ENCODE measurements at regions not wholly inside any gene's neighbourhood (a gene's known extent, or its start where the extent isn't known, plus 50 kb on each side); places are given as distances from the start of the nearest gene placed in this dataset.

GRCh38 chr9:7946458-7946857, 146.9 kb upstream of the DMAC1 start:
- peaks cover 0 to 4% (median 0%) of the 10 kb centered on the region in 3 donors for H3K9me3 Mint-ChIP-seq
- peaks cover 2% of the 10 kb centered on the region for H3K27me3 Mint-ChIP-seq
- H3K27ac Mint-ChIP-seq, result no peak overlapping the region
- H3K4me3 Mint-ChIP-seq, result no peak overlapping the region
- H3K36me3 Mint-ChIP-seq, result peaks cover 2% of the 10 kb centered on the region
- H3K4me1 Mint-ChIP-seq, result peaks cover 0 to 6% (median 0%) of the 10 kb centered on the region in 3 donors

GRCh38 chr9:7944572-7944971, 145.0 kb upstream of the DMAC1 start:
- Mint-ChIP-seq H3K27me3 (peaks cover 4% of the 10 kb centered on the region), H3K36me3 (peaks cover 4% of the 10 kb centered on the region), H3K4me1 (peaks cover 0 to 6% (median 0%) of the 10 kb centered on the region in 3 donors), H3K9me3 (peaks cover 2 to 14% (median 4%) of the 10 kb centered on the region in 3 donors), H3K4me3 (no peak overlapping the region), H3K27ac (no peak overlapping the region)

GRCh38 chr9:7937761-7938491, 138.3 kb upstream of the DMAC1 start:
- Mint-ChIP-seq H3K4me3 (peak overlapping the region in 1 of 4 donors; percentile 9), H3K4me1 (peaks cover 17 to 19% (median 17%) of the 10 kb centered on the region in 3 donors), H3K9me3 (peaks cover 2 to 16% (median 6%) of the 10 kb centered on the region in 3 donors), H3K27me3 (peaks cover 2% of the 10 kb centered on the region), H3K27ac (peak overlapping the region in 1 of 3 donors; percentile 84), H3K36me3 (peaks cover 7% of the 10 kb centered on the region)

GRCh38 chr9:7936996-7937395, 137.4 kb upstream of the DMAC1 start:
- H3K9me3 Mint-ChIP-seq, result peaks cover 2 to 16% (median 6%) of the 10 kb centered on the region in 3 donors
- H3K27me3 Mint-ChIP-seq, result peaks cover 2% of the 10 kb centered on the region
- H3K4me1 Mint-ChIP-seq, result peaks cover 17 to 19% (median 17%) of the 10 kb centered on the region in 3 donors
- H3K36me3 Mint-ChIP-seq, result peaks cover 7% of the 10 kb centered on the region
- no peak overlapping the region for H3K4me3 Mint-ChIP-seq
- no peak overlapping the region for H3K27ac Mint-ChIP-seq

GRCh38 chr9:7936163-7936562, 136.6 kb upstream of the DMAC1 start:
- Mint-ChIP-seq H3K4me1 (peaks cover 17 to 19% (median 17%) of the 10 kb centered on the region in 3 donors), H3K27me3 (peaks cover 2% of the 10 kb centered on the region), H3K27ac (peak overlapping the region; percentile 82 to 99 (median 83)), H3K4me3 (peak overlapping the region; percentile 27 to 92 (median 63)), H3K9me3 (peaks cover 2 to 16% (median 6%) of the 10 kb centered on the region in 3 donors), H3K36me3 (peaks cover 6% of the 10 kb centered on the region)

GRCh38 chr9:7935681-7936080, 136.1 kb upstream of the DMAC1 start:
- peaks cover 2 to 14% (median 6%) of the 10 kb centered on the region in 3 donors for H3K9me3 Mint-ChIP-seq
- H3K36me3 Mint-ChIP-seq, result peaks cover 6% of the 10 kb centered on the region
- peaks cover 2% of the 10 kb centered on the region for H3K27me3 Mint-ChIP-seq
- peaks cover 17 to 19% (median 17%) of the 10 kb centered on the region in 3 donors for H3K4me1 Mint-ChIP-seq
- peak overlapping the region; percentile 82 to 99 (median 83) for H3K27ac Mint-ChIP-seq
- H3K4me3 Mint-ChIP-seq, result peak overlapping the region; percentile 27 to 92 (median 63)

- no peaks in the 10 kb centered on the region for H3K27me3 Mint-ChIP-seq
- H3K36me3 Mint-ChIP-seq, result peaks cover 2% of the 10 kb centered on the region
- no peak overlapping the region for H3K27ac Mint-ChIP-seq
- no peaks in the 10 kb centered on the region for H3K9me3 Mint-ChIP-seq
- H3K4me1 Mint-ChIP-seq, result peaks cover 14 to 19% (median 15%) of the 10 kb centered on the region in 3 donors
- H3K4me3 Mint-ChIP-seq, result no peak overlapping the region
Observed at GRCh38 chr9:7932767-7933166, 133.2 kb upstream of the DMAC1 start.

- Mint-ChIP-seq H3K9me3 (no peaks in the 10 kb centered on the region), H3K4me1 (peaks cover 3 to 12% (median 7%) of the 10 kb centered on the region in 3 donors), H3K4me3 (no peak overlapping the region), H3K36me3 (no peaks in the 10 kb centered on the region), H3K27ac (no peak overlapping the region), H3K27me3 (no peaks in the 10 kb centered on the region)
Observed at GRCh38 chr9:7930613-7931012, 131.0 kb upstream of the DMAC1 start.

- peaks cover 2% of the 10 kb centered on the region for H3K36me3 Mint-ChIP-seq
- H3K9me3 Mint-ChIP-seq, result peaks cover 0 to 1% (median 0%) of the 10 kb centered on the region in 3 donors
- H3K4me1 Mint-ChIP-seq, result peaks cover 13 to 27% (median 19%) of the 10 kb centered on the region in 3 donors
- peak overlapping the region in 2 of 4 donors; percentile 56 to 78 for H3K4me3 Mint-ChIP-seq
- no peaks in the 10 kb centered on the region for H3K27me3 Mint-ChIP-seq
- H3K27ac Mint-ChIP-seq, result peak overlapping the region in 2 of 3 donors; percentile 29 to 71
Observed at GRCh38 chr9:7921545-7922197, 122.1 kb upstream of the DMAC1 start.

- Mint-ChIP-seq H3K9me3 (peaks cover 0 to 2% (median 0%) of the 10 kb centered on the region in 3 donors), H3K4me1 (no peaks in the 10 kb centered on the region), H3K36me3 (no peaks in the 10 kb centered on the region), H3K27ac (no peak overlapping the region), H3K27me3 (peaks cover 7% of the 10 kb centered on the region), H3K4me3 (no peak overlapping the region)
Observed at GRCh38 chr9:7912037-7912535, 112.5 kb upstream of the DMAC1 start.

- Mint-ChIP-seq H3K4me1 (no peaks in the 10 kb centered on the region), H3K36me3 (peaks cover 3% of the 10 kb centered on the region), H3K27me3 (peaks cover 7% of the 10 kb centered on the region), H3K27ac (no peak overlapping the region), H3K9me3 (peaks cover 0 to 2% (median 0%) of the 10 kb centered on the region in 3 donors), H3K4me3 (no peak overlapping the region)
Observed at GRCh38 chr9:7910426-7911020, 110.9 kb upstream of the DMAC1 start.

GRCh38 chr9:7909537-7909936, 110.0 kb upstream of the DMAC1 start:
- Mint-ChIP-seq H3K27me3 (peaks cover 9% of the 10 kb centered on the region), H3K27ac (no peak overlapping the region), H3K4me3 (no peak overlapping the region), H3K9me3 (peaks cover 0 to 2% (median 0%) of the 10 kb centered on the region in 3 donors), H3K36me3 (peaks cover 3% of the 10 kb centered on the region), H3K4me1 (no peaks in the 10 kb centered on the region)

GRCh38 chr9:7907551-7908337, 108.2 kb upstream of the DMAC1 start:
- H3K9me3 Mint-ChIP-seq, result peaks cover 0 to 2% (median 0%) of the 10 kb centered on the region in 3 donors
- peak overlapping the region in 1 of 3 donors; percentile 27 for H3K27ac Mint-ChIP-seq

GRCh38 chr9:7906783-7907550, 107.4 kb upstream of the DMAC1 start:
- H3K9me3 Mint-ChIP-seq, result peaks cover 0 to 2% (median 0%) of the 10 kb centered on the region in 3 donors
- peaks cover 3% of the 10 kb centered on the region for H3K36me3 Mint-ChIP-seq
- H3K27ac Mint-ChIP-seq, result no peak overlapping the region
- no peaks in the 10 kb centered on the region for H3K4me1 Mint-ChIP-seq
- H3K4me3 Mint-ChIP-seq, result no peak overlapping the region
- H3K27me3 Mint-ChIP-seq, result peaks cover 9% of the 10 kb centered on the region

More at GRCh38 chr9:7907551-7908337, 108.2 kb upstream of the DMAC1 start:
- Mint-ChIP-seq H3K4me3 (no peak overlapping the region), H3K4me1 (no peaks in the 10 kb centered on the region), H3K36me3 (peaks cover 3% of the 10 kb centered on the region), H3K27me3 (peaks cover 9% of the 10 kb centered on the region)
